A673 (cell line): ENCODE measurements at regions not wholly inside any gene's neighbourhood (a gene's known extent, or its start where the extent isn't known, plus 50 kb on each side); places are given as distances from the start of the nearest gene placed in this dataset.

Experiments used
- BruUV-seq: library from RNA; stranded (reverse); fragments of 400-500 nt; replicated peaks from 2 replicates; lab custom pipeline; 2021; lab: Mats Ljungman, UMichigan
- CTCF ChIA-PET: fragments of 300-600 bp; sonication (Branson Sonifier 250); formaldehyde crosslinking; loops from one replicate; lab custom pipeline; 2022; ENCODE audit warnings: antibody characterized with exemption; lab: Charles Lee
- POLR2A ChIA-PET: fragments of 300-600 bp; sonication (Branson Sonifier 250); formaldehyde crosslinking; loops from one replicate; lab custom pipeline; 2022; ENCODE audit warnings: antibody characterized with exemption; ENCODE audit not compliant: low non-redundant PET; lab: Charles Lee
- DNase-seq: peaks from one replicate; pipeline ENCODE4 v3.0.0-alpha.2; 2015; ENCODE audit warnings: low spot score
- H3K27ac ChIP-seq: fragments of 200-600 bp; sonication (generic); 2 replicates; pipeline ENCODE4 v1.5.1; 2016; ENCODE audit warnings: mixed run types, low read depth, mild to moderate bottlenecking, mixed read lengths, antibody characterized with exemption, low read length; ENCODE audit not compliant: poor library complexity, severe bottlenecking
- H3K27me3 ChIP-seq: fragments of 200-600 bp; sonication (generic); replicated peaks from 2 replicates; pipeline ENCODE4 v1.6.1; 2017; ENCODE audit warnings: mixed run types, low read depth, mild to moderate bottlenecking, mixed read lengths, antibody characterized with exemption, low read length; ENCODE audit not compliant: insufficient read depth, poor library complexity
- H3K36me3 ChIP-seq: fragments of 200-600 bp; sonication (generic); 2 replicates; pipeline ENCODE4 v1.6.1; 2016; ENCODE audit warnings: mixed run types, mild to moderate bottlenecking, mixed read lengths, antibody characterized with exemption, low read length; ENCODE audit not compliant: insufficient read depth, poor library complexity, severe bottlenecking
- H3K4me1 ChIP-seq: fragments of 200-600 bp; sonication (generic); 2 replicates; pipeline ENCODE4 v1.6.1; 2017; ENCODE audit warnings: mixed run types, mild to moderate bottlenecking, mixed read lengths, antibody characterized with exemption, low read length; ENCODE audit not compliant: insufficient read depth, poor library complexity, severe bottlenecking
- H3K4me3 ChIP-seq: fragments of 200-600 bp; sonication (generic); 2 replicates; pipeline ENCODE4 v1.5.1; 2016; ENCODE audit warnings: low read depth, mixed run types, mild to moderate bottlenecking, mixed read lengths, low read length; ENCODE audit not compliant: poor library complexity, severe bottlenecking
- H3K9me3 ChIP-seq: fragments of 200-600 bp; sonication (generic); 2 replicates; pipeline ENCODE4 v1.6.1; 2016; ENCODE audit warnings: mixed run types, low read depth, mild to moderate bottlenecking, mixed read lengths, antibody characterized with exemption, low read length; ENCODE audit not compliant: poor library complexity, severe bottlenecking
- EZH2 ChIP-seq: fragments of 200-600 bp; sonication (generic); IDR thresholded peaks from 2 replicates; pipeline ENCODE4 v1.6.1; 2017; ENCODE audit warnings: borderline replicate concordance, low read depth, mild to moderate bottlenecking, mixed read lengths, antibody characterized with exemption, low read length; ENCODE audit not compliant: poor library complexity, severe bottlenecking
- intact Hi-C: fragments of 100-400 bp; cut with micrococcal nuclease; formaldehyde crosslinking; loops from one replicate; pipeline ENCODE4 v1.10.0; 2022; ENCODE audit not compliant: unreplicated experiment
- TF ChIP-seq, protein P1 (sequence below): fragments of 300-800, 200-600 bp; sonication (generic); conservative IDR thresholded peaks from 2 replicates; pipeline ENCODE4 v1.5.1; 2017; ENCODE audit warnings: low read depth, mild to moderate bottlenecking, antibody characterized with exemption, low read length, moderate library complexity, mixed read lengths

DNA sequence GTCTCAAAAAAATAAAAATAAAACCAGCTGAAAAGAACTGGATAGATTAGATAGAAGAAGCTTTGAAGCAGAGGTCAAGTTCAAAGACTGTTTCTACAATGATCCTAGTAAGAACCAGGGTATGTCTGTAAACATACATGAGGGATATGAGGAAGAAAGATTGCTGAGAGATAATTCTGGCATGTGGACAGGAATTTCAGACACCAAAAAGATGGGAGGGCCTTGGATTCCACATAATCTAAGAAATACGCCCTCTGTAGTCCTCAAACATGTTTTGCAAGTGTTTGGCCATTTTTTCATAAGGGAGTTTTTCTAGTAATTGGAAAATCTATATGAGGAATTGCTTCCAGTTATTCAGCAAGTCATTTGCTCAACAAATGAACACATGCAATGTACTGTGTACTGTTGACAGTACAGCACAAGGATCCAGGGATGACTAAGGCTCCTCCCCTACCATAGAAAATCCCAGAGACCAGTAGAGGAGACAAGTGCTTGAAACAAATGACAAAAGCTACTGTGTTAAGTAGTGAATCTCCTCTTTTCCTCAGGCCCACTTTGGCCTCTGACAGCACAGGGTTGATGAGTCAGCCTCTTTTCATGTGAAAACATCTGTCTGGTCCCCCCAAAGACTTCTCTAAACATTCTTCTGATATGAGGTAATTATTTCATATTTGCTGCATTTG lies 795.9 kb downstream of the MAFB start:
- ChIA-PET POLR2A (no interaction called here), CTCF (no interaction called here)
- no TSS peak for BruUV-seq
- TF ChIP-seq, protein P1, sequence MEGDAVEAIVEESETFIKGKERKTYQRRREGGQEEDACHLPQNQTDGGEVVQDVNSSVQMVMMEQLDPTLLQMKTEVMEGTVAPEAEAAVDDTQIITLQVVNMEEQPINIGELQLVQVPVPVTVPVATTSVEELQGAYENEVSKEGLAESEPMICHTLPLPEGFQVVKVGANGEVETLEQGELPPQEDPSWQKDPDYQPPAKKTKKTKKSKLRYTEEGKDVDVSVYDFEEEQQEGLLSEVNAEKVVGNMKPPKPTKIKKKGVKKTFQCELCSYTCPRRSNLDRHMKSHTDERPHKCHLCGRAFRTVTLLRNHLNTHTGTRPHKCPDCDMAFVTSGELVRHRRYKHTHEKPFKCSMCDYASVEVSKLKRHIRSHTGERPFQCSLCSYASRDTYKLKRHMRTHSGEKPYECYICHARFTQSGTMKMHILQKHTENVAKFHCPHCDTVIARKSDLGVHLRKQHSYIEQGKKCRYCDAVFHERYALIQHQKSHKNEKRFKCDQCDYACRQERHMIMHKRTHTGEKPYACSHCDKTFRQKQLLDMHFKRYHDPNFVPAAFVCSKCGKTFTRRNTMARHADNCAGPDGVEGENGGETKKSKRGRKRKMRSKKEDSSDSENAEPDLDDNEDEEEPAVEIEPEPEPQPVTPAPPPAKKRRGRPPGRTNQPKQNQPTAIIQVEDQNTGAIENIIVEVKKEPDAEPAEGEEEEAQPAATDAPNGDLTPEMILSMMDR, result peak; percentile 18; the same call in 1 of the 2 replicates
- TF ChIP-seq EZH2, result no peak
- Histone ChIP-seq H3K4me3 (no peak overlapping the region), H3K27me3 (no peaks in the 10 kb centered on the region), H3K4me1 (no peaks in the 10 kb centered on the region), H3K36me3 (no peaks in the 10 kb centered on the region), H3K9me3 (no peaks in the 10 kb centered on the region), H3K27ac (no peak overlapping the region)
- peak; percentile 27 for DNase-seq
- intact Hi-C loops, result no loop called here

DNA sequence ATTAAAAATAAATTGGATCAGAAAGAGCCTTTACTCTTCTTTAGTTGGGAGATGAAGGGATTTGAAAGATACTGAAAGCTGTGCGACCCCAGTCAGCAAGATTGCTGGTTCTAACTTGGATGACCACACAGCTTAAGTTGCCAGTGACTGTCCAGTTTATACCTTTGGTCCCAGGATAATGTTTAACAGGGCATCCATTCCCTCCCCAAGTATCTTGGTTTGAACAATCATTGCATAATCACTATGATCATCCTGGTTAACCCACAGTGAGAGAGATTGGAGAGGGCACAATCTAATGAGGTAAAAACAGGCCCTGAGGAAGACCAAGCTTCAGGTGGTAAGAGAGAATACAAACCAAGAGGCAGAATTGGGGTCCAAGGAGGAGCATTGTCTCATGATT lies 798.3 kb downstream of the MAFB start:
- no TSS peak for BruUV-seq
- TF ChIP-seq EZH2, result no peak
- TF ChIP-seq, protein P1, result no peak
- intact Hi-C loops, result no loop called here
- ChIA-PET CTCF (no interaction called here), POLR2A (no interaction called here)
- Histone ChIP-seq H3K9me3 (no peaks in the 10 kb centered on the region), H3K36me3 (no peaks in the 10 kb centered on the region), H3K4me3 (no peak overlapping the region), H3K27ac (no peak overlapping the region), H3K4me1 (no peaks in the 10 kb centered on the region), H3K27me3 (no peaks in the 10 kb centered on the region)
- no peak for DNase-seq

DNA sequence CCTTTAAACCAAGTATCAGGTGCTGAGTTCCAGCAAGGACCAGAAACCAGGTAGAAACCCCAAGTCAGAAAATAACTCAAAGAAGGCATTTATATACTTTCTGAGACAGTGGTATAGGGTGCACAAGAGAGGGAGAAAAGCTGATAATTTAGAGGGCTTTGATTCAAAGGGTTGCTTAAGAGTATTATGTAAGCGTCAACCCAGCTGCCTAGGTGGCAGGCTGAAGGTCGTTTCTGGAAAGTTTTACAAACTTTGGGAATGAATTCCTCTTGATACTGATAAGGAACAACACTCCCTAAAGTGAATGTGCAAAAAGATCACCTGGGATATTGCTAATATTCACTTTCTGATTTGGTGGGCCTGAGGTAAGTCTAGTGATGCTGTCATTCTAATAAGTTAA lies 800.7 kb downstream of the MAFB start:
- Histone ChIP-seq H3K36me3 (no peaks in the 10 kb centered on the region), H3K27me3 (no peaks in the 10 kb centered on the region), H3K4me3 (no peak overlapping the region), H3K4me1 (no peaks in the 10 kb centered on the region), H3K27ac (no peak overlapping the region), H3K9me3 (no peaks in the 10 kb centered on the region)
- BruUV-seq, result no TSS peak
- DNase-seq, result no peak
- TF ChIP-seq, protein P1, result no peak
- TF ChIP-seq EZH2, result no peak
- intact Hi-C loops, result no loop called here
- ChIA-PET CTCF (no interaction called here), POLR2A (no interaction called here)
